HG02973 (cell line): ENCODE measurements at regions not wholly inside any gene's neighbourhood (a gene's known extent, or its start where the extent isn't known, plus 50 kb on each side); places are given as distances from the start of the nearest gene placed in this dataset.

Experiments used
- ATAC-seq: cut with Tn5 transposase; IDR thresholded peaks from one replicate; pipeline ENCODE4 v1.9.1; 2021; ENCODE audit warnings: moderate library complexity; ENCODE audit not compliant: unreplicated experiment

GRCh38 chr2:42888321-42889245 is 96.2 kb upstream of the HAAO start:
- no peak for ATAC-seq

DNA sequence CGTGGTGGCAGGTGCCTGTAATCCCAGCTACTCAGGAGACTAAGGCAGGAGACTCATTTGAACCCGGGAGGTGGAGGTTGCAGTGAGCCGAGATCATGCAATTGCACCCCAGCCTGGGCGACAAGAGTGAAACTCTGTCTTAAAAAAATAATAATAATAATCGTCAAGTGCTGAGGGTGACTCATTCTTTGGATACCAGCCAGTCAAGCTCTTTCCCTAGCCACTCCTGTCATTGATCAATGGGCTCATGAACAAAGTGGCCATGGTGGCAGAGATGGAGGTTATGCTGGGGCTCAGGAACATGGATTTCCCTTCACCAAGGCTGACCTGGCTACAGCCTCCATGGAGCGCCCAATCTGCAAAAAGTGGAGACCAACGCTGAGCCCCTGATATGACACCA is 94.5 kb upstream of the HAAO start:
- no peak for ATAC-seq

- no peak for ATAC-seq
Observed at GRCh38 chr2:42882756-42883155, 90.4 kb upstream of the HAAO start.

DNA sequence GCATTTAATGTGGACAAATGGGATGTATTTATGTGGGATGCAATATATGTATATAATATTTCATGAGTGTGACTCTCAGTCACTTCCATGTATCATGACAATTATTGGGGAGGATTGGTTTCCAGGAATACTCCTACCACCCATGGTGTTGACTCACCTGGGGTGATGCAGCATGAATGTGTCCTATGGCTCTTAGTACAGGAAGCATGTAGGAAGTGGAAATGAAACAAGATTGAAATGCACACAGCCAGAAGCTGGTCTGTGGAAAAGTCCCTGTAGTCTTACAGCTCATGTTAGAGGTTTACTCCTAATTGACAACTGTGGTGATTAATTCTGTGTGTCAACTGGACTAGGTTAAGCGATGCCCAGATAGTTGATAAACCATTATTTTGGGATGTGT is 89.3 kb upstream of the HAAO start:
- no peak for ATAC-seq

DNA sequence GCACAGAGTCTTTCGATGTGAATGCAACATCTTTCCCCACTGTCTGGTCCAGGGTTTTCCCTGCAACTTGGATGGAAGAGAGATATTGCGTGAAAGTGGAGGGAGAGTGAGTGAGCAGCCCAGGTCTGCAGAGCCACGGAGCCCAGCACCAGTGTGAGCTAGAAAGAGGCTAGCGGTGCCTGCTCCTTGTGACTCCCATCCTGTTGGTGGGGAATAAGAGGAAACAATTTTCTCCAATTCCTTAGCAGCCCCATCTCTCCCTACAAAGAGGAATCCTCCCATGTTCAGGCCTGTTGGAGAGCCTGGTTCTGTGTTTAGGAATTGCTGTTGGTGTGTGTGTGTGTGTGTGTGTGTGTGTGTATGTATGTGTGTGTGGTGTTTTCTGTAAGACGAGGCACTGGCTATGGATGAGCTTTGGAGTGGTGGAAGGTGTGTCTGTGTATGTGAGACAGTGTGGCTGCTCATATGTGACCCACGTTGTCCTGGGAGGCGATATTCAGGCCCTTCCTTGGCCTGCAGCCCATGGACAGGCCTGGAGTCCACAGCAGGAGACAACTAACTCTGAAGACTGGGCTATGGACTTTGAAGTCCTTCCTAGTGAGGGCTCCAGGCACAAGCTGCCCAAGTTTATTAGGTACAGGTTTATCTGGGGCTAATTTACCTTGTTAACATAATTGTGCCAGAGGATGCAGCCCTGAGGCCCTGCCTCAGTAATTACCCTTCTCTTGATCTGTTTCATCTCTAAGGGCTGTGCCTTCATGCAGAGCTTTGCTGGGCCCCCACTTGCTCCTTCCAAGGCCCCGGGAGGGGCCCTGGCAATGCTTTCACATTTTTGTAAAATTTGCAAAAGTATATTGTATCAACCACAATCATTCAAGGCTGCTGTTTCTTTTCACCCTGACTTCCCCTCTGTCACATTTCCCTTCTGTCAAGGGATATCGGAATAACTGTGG is 88.6 kb upstream of the HAAO start:
- no peak for ATAC-seq

DNA sequence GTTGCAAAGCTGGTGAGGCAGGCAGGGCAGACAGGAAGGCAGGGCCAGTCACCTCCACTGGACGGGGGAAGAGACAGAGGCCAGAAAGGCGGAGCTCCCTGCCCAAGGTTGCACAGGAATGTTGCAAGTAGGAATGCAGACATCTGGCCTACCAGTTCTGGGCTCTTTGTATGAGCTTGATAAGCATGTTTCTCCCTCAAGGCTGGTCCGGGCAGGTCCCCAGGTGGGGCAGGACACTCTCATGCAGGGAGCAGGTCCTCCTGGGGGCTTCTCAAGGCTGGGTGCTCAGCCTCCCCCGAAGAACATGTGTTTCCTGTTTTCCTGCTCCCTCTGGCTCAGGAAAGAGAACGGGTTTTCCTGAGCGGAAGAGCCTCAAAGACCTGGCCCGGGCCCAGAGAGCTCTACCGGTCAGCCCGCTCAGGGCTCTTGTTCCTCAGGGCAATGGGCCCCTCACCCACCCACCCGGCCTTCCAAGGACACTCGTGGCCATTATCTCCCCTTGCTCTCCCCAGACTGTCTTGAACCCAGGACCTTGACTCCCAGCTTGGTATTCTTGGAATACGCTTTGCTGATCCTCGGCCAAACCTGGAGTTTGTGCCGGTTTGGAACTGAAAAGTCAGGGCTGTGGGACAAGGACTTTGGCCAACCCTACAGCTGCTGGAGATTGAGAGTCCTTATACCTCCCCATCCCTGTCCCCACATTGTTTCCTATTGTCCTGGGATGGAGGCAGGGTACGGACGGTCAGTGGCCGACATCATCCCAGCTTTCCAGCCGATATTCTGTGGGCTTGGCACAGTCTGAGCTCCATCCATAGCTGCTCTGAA is 87.7 kb upstream of the HAAO start:
- ATAC-seq: no peak

GRCh38 chr2:42879121-42879705 is 86.8 kb upstream of the HAAO start:
- ATAC-seq: no peak

- ATAC-seq: peak; percentile 85
Observed at GRCh38 chr2:42878581-42878980, 86.2 kb upstream of the HAAO start.

GRCh38 chr2:42877936-42878335 is 85.6 kb upstream of the HAAO start:
- no peak for ATAC-seq

DNA sequence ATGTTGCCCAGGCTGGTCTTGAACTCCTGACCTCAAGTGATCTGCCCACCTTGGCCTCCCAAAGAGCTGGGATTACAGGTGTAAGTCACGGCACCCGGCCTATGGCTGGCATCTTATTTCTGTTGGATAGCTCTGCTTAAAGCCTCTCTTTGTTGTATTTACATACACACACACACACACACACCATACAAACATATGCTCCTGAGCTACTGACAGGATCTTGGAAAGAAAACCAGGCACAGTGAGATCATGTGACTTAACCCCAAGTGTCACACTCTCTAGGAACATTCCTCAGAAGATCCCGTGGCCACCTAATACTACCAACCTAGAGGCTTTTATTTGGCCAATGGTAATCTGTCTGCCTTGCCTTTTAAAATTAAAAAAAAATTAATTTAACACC is 85.1 kb upstream of the HAAO start:
- no peak for ATAC-seq

DNA sequence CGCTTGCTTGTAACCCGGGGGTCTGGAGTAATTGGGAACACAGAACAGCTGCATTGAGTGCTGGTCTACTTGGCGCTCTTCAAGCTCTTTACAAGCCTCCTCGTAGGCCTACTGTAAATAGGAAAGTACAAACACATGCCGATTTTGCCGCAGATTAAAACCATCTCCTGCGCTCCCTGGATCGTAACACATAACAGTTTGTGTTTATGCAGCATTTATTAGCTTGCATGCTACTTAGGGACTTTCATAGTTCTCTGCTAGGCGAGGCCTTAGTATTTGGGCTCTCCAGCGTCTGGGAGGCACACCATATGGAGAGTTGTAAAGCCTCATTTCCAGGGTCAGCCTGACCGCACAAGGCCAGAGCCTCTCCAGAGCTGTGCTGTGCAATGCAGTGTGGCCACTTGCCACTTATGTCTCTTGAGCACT is 84.0 kb upstream of the HAAO start:
- ATAC-seq: no peak

DNA sequence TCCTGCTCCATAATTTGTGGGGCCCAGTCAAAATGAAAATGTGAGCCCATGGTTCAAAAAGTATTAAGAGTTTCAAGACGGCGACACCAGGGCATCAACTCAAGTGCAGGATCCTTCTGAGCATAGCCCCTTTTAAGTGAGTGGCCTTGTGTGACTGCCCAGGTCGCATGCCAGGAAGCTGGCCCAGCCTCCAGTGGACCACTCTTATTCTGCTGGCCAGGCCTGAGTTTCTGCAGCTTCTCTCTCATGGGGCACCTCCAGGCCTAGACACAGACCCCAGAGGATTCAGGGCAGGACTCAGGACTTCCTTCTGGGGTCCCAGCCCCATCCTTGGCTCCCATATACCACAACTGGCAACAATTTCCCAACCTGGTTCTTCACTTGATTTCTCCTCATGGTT is 83.5 kb upstream of the HAAO start:
- ATAC-seq: no peak

DNA sequence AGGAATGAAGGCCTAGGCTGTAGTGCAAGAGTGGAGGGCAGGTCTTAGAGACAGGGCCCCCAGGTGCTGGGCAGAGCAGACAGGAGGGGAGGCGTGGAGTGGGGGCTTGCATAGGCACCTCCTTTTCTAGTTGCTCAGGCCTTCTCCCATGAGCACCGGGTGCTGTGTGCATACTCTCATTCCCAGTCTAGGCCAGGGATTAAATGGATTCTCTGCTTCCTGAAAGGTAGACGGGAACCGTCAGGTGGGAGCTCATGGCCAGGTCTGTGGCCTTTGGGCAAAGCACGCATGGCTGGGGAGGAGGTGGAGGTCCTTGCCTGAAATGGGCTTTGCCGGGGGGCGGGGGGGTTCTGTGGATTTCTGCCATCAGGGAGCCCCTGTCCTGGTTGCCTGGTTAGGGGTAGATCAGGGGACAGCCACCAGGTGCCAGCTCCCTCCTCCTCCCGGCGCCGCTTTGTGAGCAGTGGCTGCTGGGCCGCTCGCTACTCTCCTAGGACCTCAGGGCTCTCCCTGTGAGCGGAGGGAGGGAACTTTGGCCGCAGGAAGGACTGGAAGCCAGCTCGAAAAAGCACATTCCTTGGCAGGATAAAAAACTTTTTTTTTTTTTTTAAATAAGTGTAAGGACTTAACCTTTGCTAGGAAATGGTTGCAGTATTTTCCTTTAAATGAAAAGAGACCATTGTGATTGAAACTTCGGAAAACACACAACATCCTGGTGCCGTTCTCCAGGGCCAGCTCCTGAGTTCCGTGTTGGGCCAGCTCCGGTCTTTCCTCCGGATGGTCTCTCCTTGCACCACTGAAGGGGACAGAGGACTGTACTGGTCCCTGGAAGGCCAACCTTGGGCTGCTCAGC is 82.8 kb upstream of the HAAO start:
- no peak for ATAC-seq

DNA sequence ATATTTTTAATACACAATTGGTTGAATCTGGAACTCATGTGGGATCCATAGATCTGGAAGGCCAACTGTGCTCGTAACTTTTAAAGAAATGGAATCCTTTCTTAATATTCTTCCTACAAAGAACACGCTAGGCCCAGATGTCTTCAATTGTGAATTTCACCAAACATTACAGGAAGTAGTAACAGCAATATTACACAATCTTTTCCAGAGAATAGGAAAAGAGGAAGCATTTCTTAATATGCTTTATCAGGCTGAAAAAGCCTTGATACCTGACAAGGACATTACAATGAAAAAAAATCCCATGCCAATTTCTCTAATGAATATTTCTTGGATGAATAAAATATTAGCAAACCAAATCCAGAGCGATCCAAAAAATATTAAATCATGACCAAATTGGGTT is 80.3 kb upstream of the HAAO start:
- no peak for ATAC-seq

DNA sequence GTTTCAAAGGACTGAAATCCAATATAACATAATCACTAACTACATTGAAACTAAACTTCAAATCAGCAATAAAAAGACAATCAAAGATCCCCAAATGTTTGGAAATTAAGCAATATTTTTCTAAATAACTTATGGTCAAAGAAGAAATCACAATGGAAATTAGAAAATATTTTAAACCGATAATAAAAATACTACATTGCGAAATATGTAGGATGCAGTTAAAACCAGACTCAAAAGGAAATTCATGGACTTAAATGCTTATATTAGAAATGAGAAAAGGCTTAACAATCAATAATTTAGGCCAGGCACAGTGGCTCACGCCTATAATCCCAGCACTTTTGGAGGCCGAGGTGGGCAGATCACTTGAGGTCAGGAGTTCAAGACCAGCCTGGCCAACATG is 79.0 kb upstream of the HAAO start:
- no peak for ATAC-seq

DNA sequence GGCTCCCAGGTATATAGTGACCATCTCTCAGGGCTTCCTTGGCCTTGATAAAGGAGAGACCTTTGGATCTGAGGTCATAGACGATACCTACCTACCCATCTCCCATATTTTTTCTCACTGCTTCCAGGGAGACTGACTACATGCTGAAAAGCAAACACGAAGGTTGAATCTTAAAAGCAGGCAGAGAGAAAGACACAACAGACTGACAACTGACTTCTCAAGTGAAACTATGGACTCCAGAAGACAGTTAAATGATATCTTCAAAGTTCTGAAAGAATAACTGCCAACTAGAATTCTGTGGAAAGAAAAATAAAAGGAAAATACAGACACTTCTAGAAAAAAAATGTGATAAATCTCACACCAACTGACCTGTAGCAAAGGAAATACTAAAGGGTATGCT is 76.5 kb upstream of the HAAO start:
- no peak for ATAC-seq

DNA sequence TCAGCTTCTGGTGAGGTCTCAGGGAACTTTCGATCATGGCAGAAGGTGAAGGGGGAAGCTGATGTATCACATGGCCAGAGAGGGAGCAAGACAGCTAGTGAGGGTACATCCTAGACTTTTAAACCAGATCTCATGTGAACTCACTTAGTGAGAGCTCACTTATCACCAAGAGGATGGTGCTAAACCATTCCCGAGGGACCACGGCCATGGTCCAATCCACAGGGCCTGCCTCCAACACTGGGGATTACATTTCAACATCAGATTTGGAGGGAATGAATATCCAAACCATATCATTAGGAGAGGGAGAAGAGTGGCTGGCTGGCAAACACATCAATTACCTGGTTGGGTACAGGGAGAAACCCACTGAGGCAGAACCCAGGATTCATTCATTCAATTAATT is 75.7 kb upstream of the HAAO start:
- no peak for ATAC-seq

GRCh38 chr2:42867093-42868065 is 75.0 kb upstream of the HAAO start:
- ATAC-seq: no peak
